Astrocyte of the cerebellum (primary cell): ENCODE measurements at regions not wholly inside any gene's neighbourhood (a gene's known extent, or its start where the extent isn't known, plus 50 kb on each side); places are given as distances from the start of the nearest gene placed in this dataset.

ENCODE experiments used
- DNase-seq: peaks from one replicate; pipeline ENCODE4 v3.0.0-alpha.2; 2011; ENCODE audit warnings: low read depth
- H3K4me3 ChIP-seq: 2 replicates; pipeline ENCODE4 v1.5.1; 2011; ENCODE audit warnings: mild to moderate bottlenecking, low read depth, low read length, moderate library complexity
- CTCF ChIP-seq: IDR thresholded peaks from 2 replicates; pipeline ENCODE4 v1.5.1; 2012; ENCODE audit warnings: low read length, low read depth, moderate library complexity, mild to moderate bottlenecking; ENCODE audit errors: missing control alignments
- in situ Hi-C: cut with HindIII; loops from 2 replicates; pipeline ENCODE4 v1.10.0; 2017; ENCODE audit warnings: low sequenced_read_pairs

GRCh38 chr3:64901986-64902516, 214.3 kb upstream of the ADAMTS9 start:
- no peak overlapping the region for H3K4me3 ChIP-seq
- in situ Hi-C loops = no loop called here
- no peak for DNase-seq
- no peak for TF ChIP-seq CTCF

- DNase-seq = peak; percentile 53
- H3K4me3 ChIP-seq = no peak overlapping the region
- in situ Hi-C loops = no loop called here
- TF ChIP-seq CTCF = no peak
Measured at GRCh38 chr3:64901522-64901885, 213.7 kb upstream of the ADAMTS9 start.

- in situ Hi-C loops = no loop called here
- TF ChIP-seq CTCF = no peak
- peak; percentile 56 for DNase-seq
Measured at GRCh38 chr3:64900617-64901521, 213.1 kb upstream of the ADAMTS9 start.

GRCh38 chr3:64900156-64900555, 212.4 kb upstream of the ADAMTS9 start:
- DNase-seq = no peak
- no peak for TF ChIP-seq CTCF
- in situ Hi-C loops = no loop called here
- H3K4me3 ChIP-seq = no peak overlapping the region

More at GRCh38 chr3:64900617-64901521, 213.1 kb upstream of the ADAMTS9 start:
- no peak overlapping the region for H3K4me3 ChIP-seq

- DNase-seq = no peak
- no peak overlapping the region for H3K4me3 ChIP-seq
- in situ Hi-C loops = no loop called here
- TF ChIP-seq CTCF = no peak
Measured at GRCh38 chr3:64898941-64899340, 211.1 kb upstream of the ADAMTS9 start.

- H3K4me3 ChIP-seq = no peak overlapping the region
- DNase-seq = no peak
- no peak for TF ChIP-seq CTCF
- in situ Hi-C loops = no loop called here
Measured at GRCh38 chr3:64895991-64896895, 208.4 kb upstream of the ADAMTS9 start.
